ENCODE measurements at regions not wholly inside any gene's neighbourhood (a gene's known extent, or its start where the extent isn't known, plus 50 kb on each side); places are given as distances from the start of the nearest gene placed in this dataset.
A peak's percentile ranks its signal among the peaks of the same experiment; 100 is the strongest.

DNA sequence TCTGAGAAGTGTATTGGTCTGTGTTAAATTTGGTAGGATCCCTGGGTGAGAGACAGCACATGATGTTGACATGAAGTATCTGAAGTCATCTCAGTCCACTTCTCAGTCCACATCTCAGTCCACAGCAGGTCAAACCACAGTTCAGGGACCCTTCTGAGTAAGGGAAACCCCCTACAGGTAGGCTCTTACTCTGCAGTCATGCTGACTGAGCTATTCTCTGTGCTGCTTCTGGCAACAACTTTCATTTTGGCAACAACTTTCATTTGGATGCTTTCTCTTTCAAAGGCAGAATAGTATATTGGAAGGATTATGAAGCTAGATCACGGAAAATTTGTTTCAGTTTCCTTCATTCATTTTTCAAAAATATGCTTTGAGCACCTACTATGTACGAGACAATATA, 178.2 kb upstream of the GOLIM4 start:
- FAIRE-seq (no peak), DNase-seq (ENCODE audit: insufficient read length, low spot score) (no peak)

- FAIRE-seq: no peak
- no peak for DNase-seq (ENCODE audit: insufficient read length, low spot score)
These were observed 177.3 kb upstream of the GOLIM4 start for GRCh38 chr3:168273036-168273435.

GRCh38 chr3:168272343-168272985, 176.7 kb upstream of the GOLIM4 start:
- no peak for FAIRE-seq
- DNase-seq (ENCODE audit: insufficient read length, low spot score): no peak

- no peak for FAIRE-seq
These were observed 176.2 kb upstream of the GOLIM4 start for GRCh38 chr3:168271932-168272331.

GRCh38 chr3:168269001-168269400, 173.3 kb upstream of the GOLIM4 start:
- no peak for DNase-seq (ENCODE audit: insufficient read length, low spot score)
- no peak for FAIRE-seq

More at GRCh38 chr3:168271932-168272331, 176.2 kb upstream of the GOLIM4 start:
- DNase-seq (ENCODE audit: insufficient read length, low spot score): no peak

DNA sequence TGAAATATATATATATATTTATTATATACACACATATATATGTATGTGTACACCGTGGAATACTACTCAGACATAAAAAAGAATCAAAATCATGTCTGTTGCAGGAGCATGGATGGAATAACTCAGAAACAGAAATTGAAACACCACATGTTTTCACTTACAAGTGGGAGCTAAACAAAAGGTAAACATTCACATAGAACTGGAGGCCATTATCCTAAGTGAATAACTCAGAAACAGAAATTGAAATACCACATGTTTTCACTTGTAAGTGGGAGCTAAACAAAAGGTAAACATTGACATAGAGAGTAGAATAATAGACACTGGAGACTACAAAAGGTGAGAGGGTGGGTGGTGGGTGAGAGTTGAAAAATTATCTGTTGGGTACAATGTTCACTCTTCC, 171.5 kb upstream of the GOLIM4 start:
- no peak for FAIRE-seq
- DNase-seq (ENCODE audit: insufficient read length, low spot score): no peak

DNA sequence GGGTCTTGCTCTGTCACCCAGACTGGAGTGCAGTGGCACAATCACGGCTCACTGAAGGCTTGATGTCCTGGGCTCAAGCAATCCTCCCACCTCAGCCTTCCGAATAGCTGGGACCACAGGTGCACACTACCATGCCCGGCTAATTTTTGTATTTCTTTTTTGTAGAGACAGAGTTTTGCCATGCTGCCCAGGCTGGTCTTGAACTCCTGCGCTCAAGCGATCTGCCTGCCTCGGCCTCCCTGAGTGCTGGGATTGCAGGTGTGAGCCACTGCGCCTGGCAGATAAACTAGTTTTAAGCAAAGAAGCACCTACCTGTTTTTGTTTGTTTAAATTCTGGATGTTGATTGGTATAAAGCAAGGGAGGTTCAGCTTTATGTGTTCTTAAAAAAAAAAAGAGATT, 170.6 kb upstream of the GOLIM4 start:
- DNase-seq (ENCODE audit: insufficient read length, low spot score) (no peak), FAIRE-seq (no peak)

- FAIRE-seq (no peak), DNase-seq (ENCODE audit: insufficient read length, low spot score) (no peak)
These were observed 167.2 kb upstream of the GOLIM4 start for GRCh38 chr3:168262887-168263286.

DNA sequence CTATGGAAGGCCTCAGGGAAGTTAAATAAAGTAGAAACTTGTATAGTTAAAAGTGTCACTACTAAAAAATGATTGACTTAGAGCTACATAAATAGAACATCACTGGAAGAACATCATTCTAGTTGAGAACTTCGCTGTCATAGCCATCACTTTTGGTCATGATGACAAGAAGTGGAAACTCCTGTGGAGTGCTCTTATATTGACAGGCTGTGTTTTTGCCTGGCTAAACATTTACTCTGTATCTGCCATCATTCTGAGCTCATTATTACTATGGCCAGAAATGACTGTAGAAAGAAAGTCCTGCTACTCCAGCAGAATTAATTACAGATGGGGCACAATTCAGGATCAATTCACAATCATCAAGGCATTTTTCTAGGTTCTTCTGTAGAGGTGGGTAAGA, 165.1 kb upstream of the GOLIM4 start:
- FAIRE-seq: no peak
- DNase-seq (ENCODE audit: insufficient read length, low spot score): no peak

- DNase-seq (ENCODE audit: insufficient read length, low spot score) (no peak), FAIRE-seq (peak; percentile 95)
These were observed 155.6 kb upstream of the GOLIM4 start for GRCh38 chr3:168251371-168251770.

GRCh38 chr3:168250415-168250861, 154.7 kb upstream of the GOLIM4 start:
- peak; percentile 88 for FAIRE-seq
- DNase-seq (ENCODE audit: insufficient read length, low spot score): no peak

DNA sequence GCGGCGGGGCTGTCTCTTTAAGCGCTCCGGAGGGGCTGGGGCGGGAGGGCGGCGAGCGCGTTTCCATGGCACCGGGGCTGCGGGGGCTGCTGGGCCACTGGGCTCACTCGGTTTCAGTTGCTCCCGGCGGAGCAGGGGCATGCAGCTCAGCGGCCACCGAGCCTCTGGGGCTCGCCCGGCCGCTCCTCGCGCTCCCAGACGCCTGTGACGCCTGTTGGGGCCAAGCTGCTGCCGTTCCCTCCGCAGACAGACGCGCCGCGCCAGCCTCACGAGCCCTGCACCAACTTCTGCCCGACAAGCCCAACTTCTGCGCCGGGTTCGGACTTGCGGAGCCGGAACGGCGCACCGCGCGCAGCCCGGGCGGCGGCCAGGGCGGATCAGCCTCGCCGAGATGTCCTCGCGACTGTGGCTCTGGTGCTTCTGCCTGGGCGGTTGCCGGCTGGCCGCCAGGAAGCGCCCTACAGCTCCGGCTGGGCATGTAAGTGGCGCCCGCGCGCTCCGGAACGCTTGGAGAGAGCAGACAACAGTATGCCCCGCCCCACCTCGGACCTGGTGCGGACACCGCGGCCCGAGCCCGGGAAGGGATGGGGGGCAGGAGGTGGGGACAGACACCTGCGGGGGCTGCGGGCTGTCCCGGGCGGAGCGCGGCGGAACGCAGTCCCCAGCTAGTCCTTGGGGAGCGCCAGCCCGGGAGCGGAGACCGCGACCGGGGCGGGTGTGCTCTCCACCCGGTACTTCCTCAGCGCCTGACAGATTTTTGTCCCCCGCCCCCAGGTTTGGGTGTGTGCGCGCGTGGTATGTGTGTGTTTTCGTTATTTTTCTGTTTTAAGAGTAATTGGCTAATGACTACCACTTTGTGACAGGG, 154.1 kb upstream of the GOLIM4 start:
- FAIRE-seq (peak; percentile 64), DNase-seq (ENCODE audit: insufficient read length, low spot score) (no peak)

DNA sequence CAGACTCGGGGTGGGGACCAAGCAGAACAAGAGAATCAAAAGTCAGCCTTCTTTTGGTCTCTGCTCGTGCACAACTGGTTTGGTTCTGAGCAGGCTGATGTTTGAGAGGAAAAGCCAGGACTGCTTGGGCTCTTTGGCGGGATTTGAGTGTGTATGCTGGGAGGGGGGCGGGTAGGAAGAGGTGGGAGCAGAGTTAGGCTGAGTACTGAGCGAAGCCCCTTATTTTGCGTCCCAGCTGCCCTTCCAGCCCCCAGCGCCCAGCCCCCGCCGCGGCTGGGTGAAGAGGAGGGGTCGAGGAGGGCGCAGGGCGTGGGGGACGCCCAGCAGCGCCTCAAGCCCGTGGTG, 153.5 kb upstream of the GOLIM4 start:
- DNase-seq (ENCODE audit: insufficient read length, low spot score) (no peak), FAIRE-seq (no peak)

DNA sequence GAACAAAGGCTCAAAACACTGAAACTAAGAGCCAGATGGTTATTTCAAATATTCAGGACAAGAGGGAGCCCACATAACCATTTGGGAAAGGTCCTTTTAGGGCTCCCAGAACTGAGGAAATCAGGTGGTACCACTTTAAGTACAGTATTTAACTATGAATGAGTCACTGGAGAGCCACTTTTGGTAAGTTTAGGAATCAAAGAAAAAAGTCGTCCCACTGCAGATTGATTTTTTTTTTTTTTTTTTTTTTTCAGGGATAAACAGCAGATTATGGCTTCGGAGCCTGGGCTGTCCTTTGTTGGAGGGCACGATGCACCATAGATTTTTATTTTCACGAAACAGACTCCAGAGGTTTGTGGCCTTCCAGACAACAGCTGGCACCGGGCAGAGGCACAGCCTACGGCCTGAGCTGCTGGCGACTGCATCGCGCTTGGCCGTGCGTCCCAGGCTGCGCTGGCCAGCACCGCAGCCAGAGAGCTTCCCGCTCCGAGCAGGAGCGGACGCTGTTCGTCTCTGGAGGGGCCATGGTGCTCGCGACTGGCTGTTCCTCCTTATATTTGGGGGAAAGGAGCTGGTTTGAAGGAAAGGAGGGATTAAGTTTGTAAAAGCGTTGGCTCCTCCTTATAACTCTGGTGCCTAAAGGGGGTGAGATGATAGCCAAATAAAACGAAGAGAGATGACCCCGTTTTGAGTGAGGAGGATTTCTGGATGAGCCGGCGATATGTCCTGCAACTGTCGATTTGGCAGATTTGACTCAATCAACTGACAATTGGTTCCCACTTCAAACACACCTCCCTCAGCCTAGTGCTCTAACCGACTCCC, 152.9 kb upstream of the GOLIM4 start:
- FAIRE-seq: peak; percentile 87
- DNase-seq (ENCODE audit: insufficient read length, low spot score): no peak

- no peak for DNase-seq (ENCODE audit: insufficient read length, low spot score)
- FAIRE-seq: no peak
These were observed 145.4 kb upstream of the GOLIM4 start for GRCh38 chr3:168241156-168241555.

DNA sequence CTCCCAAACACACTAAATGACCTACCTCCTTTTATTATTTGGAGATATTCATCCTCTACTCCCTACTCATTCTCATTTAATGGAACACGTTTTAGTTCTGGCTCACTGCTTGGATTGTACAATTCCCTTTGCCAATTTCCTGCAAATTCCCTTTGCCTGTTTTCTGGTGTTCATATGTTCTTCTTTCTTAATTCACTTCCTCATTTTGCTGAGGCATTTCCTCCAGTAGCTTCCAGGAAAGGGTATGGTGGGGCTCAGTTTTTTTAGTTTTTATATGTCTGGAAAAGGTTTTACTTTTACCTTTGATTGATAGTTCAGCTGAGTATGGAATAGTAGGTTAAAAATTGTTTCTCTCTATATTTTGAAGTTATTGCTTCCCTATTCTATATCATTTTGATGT, 143.6 kb upstream of the GOLIM4 start:
- no peak for DNase-seq (ENCODE audit: insufficient read length, low spot score)
- FAIRE-seq: no peak

- DNase-seq (ENCODE audit: insufficient read length, low spot score) (no peak), FAIRE-seq (no peak)
These were observed 137.3 kb upstream of the GOLIM4 start for GRCh38 chr3:168233001-168233400.

- DNase-seq (ENCODE audit: insufficient read length, low spot score) (no peak), FAIRE-seq (no peak)
These were observed 127.4 kb upstream of the GOLIM4 start for GRCh38 chr3:168223085-168223484.

DNA sequence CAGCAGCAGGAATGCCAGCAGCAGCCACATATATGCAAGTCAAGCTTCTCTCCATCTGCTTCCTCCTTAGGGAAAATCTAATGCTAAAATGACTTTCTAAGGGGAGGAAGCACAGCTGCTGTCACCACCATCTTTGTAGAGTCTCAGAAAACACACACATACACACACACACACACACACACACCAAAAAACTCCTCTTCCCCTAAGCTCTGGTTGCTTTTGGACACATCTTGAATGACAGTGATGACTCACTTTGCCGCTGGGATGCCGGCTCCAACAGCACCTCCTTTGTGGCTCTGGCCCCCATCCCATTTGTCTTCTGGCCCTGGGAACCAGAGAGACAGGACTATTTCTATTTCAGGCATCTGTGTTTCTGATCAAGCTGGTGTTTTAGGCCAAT, 124.8 kb upstream of the GOLIM4 start:
- FAIRE-seq (no peak), DNase-seq (ENCODE audit: insufficient read length, low spot score) (no peak)

- DNase-seq (ENCODE audit: insufficient read length, low spot score) (no peak), FAIRE-seq (no peak)
These were observed 123.8 kb upstream of the GOLIM4 start for GRCh38 chr3:168219530-168219929.

GRCh38 chr3:168218600-168218999, 122.9 kb upstream of the GOLIM4 start:
- DNase-seq (ENCODE audit: insufficient read length, low spot score) (no peak), FAIRE-seq (no peak)

Measured in GM19239 (cell line).